GM19452 (cell line): ENCODE measurements at regions not wholly inside any gene's neighbourhood (a gene's known extent, or its start where the extent isn't known, plus 50 kb on each side); places are given as distances from the start of the nearest gene placed in this dataset.

Experiments
- ATAC-seq: cut with Tn5 transposase; IDR thresholded peaks from one replicate; pipeline ENCODE4 v1.9.1; 2021; ENCODE audit not compliant: unreplicated experiment

GRCh38 chr2:7983451-7983850 is 698.4 kb upstream of the ID2 start:
- ATAC-seq: no peak

GRCh38 chr2:7983912-7984311 is 697.9 kb upstream of the ID2 start:
- ATAC-seq: no peak

- ATAC-seq: no peak
Observed at GRCh38 chr2:7984693-7985353, 697.0 kb upstream of the ID2 start.

GRCh38 chr2:7986431-7986830 is 695.4 kb upstream of the ID2 start:
- ATAC-seq: no peak

GRCh38 chr2:7987992-7988391 is 693.9 kb upstream of the ID2 start:
- no peak for ATAC-seq

GRCh38 chr2:7988440-7988839 is 693.4 kb upstream of the ID2 start:
- no peak for ATAC-seq

- no peak for ATAC-seq
Observed at GRCh38 chr2:7989823-7990222, 692.0 kb upstream of the ID2 start.

GRCh38 chr2:7992612-7993602 is 688.9 kb upstream of the ID2 start:
- ATAC-seq: no peak

GRCh38 chr2:7994397-7994951 is 687.4 kb upstream of the ID2 start:
- ATAC-seq: no peak

- ATAC-seq: no peak
Observed at GRCh38 chr2:7997279-7997678, 684.6 kb upstream of the ID2 start.

GRCh38 chr2:7999683-8000476 is 682.0 kb upstream of the ID2 start:
- ATAC-seq: no peak

- no peak for ATAC-seq
Observed at GRCh38 chr2:8000870-8001269, 681.0 kb upstream of the ID2 start.

GRCh38 chr2:8002765-8003393 is 679.0 kb upstream of the ID2 start:
- no peak for ATAC-seq

GRCh38 chr2:8003462-8004075 is 678.3 kb upstream of the ID2 start:
- ATAC-seq: no peak

GRCh38 chr2:8004250-8004681 is 677.6 kb upstream of the ID2 start:
- no peak for ATAC-seq

GRCh38 chr2:8006181-8006580 is 675.7 kb upstream of the ID2 start:
- ATAC-seq: no peak

- ATAC-seq: no peak
Observed at GRCh38 chr2:8006626-8007025, 675.2 kb upstream of the ID2 start.

- no peak for ATAC-seq
Observed at GRCh38 chr2:8009010-8009597, 672.8 kb upstream of the ID2 start.

- ATAC-seq: no peak
Observed at GRCh38 chr2:8015848-8016600, 665.8 kb upstream of the ID2 start.
